ENCODE measurements at regions not wholly inside any gene's neighbourhood (a gene's known extent, or its start where the extent isn't known, plus 50 kb on each side); places are given as distances from the start of the nearest gene placed in this dataset.

DNA sequence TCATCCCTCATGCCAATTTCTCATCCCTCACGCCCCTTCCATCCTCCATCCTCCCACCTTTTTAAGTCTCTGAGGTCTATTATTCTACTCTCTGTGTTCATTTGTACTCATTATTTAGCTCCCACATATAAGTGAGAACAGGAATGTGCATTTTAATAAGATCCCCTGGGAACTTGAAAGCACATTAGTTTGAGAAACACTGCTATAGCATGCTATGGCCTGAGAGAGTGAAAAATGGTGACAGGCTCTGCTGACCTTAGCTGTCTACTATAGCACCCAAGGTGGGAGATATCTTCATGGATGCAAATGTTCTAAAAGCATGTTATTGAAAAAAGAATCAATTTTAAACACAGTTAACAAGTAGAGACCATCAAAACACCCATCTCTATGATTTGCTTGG lies 712.0 kb downstream of the TFAP2A start:
- TF ChIP-seq EGR1 (IDR thresholded peaks at IDR 0.05; ENCODE audit: low read depth) (no peak), ZFX (IDR thresholded peaks at IDR 0.05) (no peak), ZNF274 (IDR thresholded peaks at IDR 0.05; ENCODE audit: low read depth, low read length) (no peak), FOSL1 (IDR thresholded peaks at IDR 0.05; ENCODE audit: low read depth) (no peak), CBX3 (IDR thresholded peaks at IDR 0.05; ENCODE audit: low read depth) (no peak)
- TF ChIP-seq, protein P1, sequence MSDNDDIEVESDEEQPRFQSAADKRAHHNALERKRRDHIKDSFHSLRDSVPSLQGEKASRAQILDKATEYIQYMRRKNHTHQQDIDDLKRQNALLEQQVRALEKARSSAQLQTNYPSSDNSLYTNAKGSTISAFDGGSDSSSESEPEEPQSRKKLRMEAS (IDR thresholded peaks at IDR 0.05): no peak
- Histone ChIP-seq H3K4me2 (ENCODE audit: low read length) (no peak overlapping the region), H3K27me3 (ENCODE audit: insufficient read depth, low read length) (no peaks in the 10 kb centered on the region), H3K79me2 (ENCODE audit: insufficient read depth, low read length) (no peaks in the 10 kb centered on the region), H3K9ac (ENCODE audit: low read length) (no peak overlapping the region), H3K4me3 (replicated peaks in 1 of 2; ENCODE audit: low read depth in 1 of 2, low read length in 2 of 2) (no peak overlapping the region), H3K4me1 (ENCODE audit: control insufficient read depth in 1 of 2, insufficient read depth in 2 of 2, low read length in 2 of 2) (no peaks in the 10 kb centered on the region), H2AFZ (ENCODE audit: low read depth, low read length, poor library complexity, severe bottlenecking) (no peak overlapping the region), H3K36me3 (ENCODE audit: control insufficient read depth in 1 of 2, insufficient read depth in 2 of 2, low read length in 2 of 2) (no peaks in the 10 kb centered on the region), H4K20me1 (ENCODE audit: insufficient read depth) (no peaks in the 10 kb centered on the region), H3K9me2 (ENCODE audit: insufficient read depth) (no peaks in the 10 kb centered on the region), H3K27ac (ENCODE audit: low read depth, low read length) (no peak overlapping the region), H3K9me3 (ENCODE audit: control insufficient read depth in 1 of 2, insufficient read depth in 1 of 2, low read depth in 1 of 2, low read length in 2 of 2) (no peaks in the 10 kb centered on the region)
- BruUV-seq (replicated peaks): no TSS peak
- ATAC-seq: no peak
- intact Hi-C loops (cut with micrococcal nuclease): no loop called here
- RAD21 ChIA-PET (ENCODE audit: low non-redundant PET in 1 of 2, low total read pairs in 2 of 2, uncharacterized antibody in 2 of 2, unreplicated experiment in 2 of 2): no interaction called here
- no peak for DNase-seq (ENCODE audit: low read depth, low spot score)
- CTCF ChIA-PET: no interaction called here
- POLR2A ChIA-PET: no interaction called here

DNA sequence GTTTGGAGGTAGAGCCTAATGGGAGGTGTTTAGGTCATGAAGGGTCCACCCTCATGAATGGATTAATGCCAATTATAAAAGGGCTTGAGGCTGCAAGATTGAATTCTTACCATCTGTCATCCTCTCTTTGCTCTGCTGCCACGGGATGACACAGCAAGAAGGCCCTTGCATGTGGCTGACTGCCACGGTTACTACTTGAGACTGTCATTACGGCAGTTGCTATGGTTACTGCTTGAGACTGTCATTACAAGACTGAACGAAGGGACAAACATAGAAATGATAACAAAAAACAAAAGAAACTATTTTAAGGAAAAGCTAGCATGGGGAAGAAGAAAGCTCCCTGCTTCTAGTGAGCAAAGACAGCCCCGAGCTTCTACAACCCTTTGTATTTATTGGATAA lies 715.0 kb downstream of the TFAP2A start:
- ATAC-seq (no peak), DNase-seq (ENCODE audit: low read depth, low spot score) (no peak)
- TF ChIP-seq, protein P2, sequence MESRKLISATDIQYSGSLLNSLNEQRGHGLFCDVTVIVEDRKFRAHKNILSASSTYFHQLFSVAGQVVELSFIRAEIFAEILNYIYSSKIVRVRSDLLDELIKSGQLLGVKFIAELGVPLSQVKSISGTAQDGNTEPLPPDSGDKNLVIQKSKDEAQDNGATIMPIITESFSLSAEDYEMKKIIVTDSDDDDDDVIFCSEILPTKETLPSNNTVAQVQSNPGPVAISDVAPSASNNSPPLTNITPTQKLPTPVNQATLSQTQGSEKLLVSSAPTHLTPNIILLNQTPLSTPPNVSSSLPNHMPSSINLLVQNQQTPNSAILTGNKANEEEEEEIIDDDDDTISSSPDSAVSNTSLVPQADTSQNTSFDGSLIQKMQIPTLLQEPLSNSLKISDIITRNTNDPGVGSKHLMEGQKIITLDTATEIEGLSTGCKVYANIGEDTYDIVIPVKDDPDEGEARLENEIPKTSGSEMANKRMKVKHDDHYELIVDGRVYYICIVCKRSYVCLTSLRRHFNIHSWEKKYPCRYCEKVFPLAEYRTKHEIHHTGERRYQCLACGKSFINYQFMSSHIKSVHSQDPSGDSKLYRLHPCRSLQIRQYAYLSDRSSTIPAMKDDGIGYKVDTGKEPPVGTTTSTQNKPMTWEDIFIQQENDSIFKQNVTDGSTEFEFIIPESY (IDR thresholded peaks at IDR 0.05; ENCODE audit: extremely low read depth, insufficient replicate concordance, low read length): no peak
- TF ChIP-seq TCF7L2 (IDR thresholded peaks at IDR 0.05; ENCODE audit: borderline replicate concordance, extremely low read depth, insufficient read depth, insufficient read length) (no peak), RAD21 (IDR thresholded peaks at IDR 0.05; ENCODE audit: low read depth) (no peak), POLR2AphosphoS5 (IDR thresholded peaks at IDR 0.05; ENCODE audit: low read depth, low read length) (no peak), EZH2phosphoT487 (IDR thresholded peaks at IDR 0.05; ENCODE audit: borderline replicate concordance) (no peak), SRF (IDR thresholded peaks at IDR 0.05; ENCODE audit: low read depth) (no peak), SP1 (IDR thresholded peaks at IDR 0.05; ENCODE audit: low read depth) (no peak), CBX3 (IDR thresholded peaks at IDR 0.05; ENCODE audit: low read depth) (no peak), SIN3A (IDR thresholded peaks at IDR 0.05; ENCODE audit: low read depth) (no peak), YY1 (IDR thresholded peaks at IDR 0.05; ENCODE audit: extremely low read depth, insufficient replicate concordance, low read depth, low read length) (no peak)
- CTCF ChIA-PET: no interaction called here
- no TSS peak for BruUV-seq (replicated peaks)
- Histone ChIP-seq H3K27me3 (ENCODE audit: insufficient read depth, low read length) (no peaks in the 10 kb centered on the region), H3K9me2 (ENCODE audit: insufficient read depth) (no peaks in the 10 kb centered on the region), H3K9ac (ENCODE audit: low read length) (no peak overlapping the region), H3K4me2 (ENCODE audit: low read length) (no peak overlapping the region), H3K79me2 (ENCODE audit: insufficient read depth, low read length) (no peaks in the 10 kb centered on the region), H3K27ac (ENCODE audit: low read depth, low read length) (no peak overlapping the region), H4K20me1 (ENCODE audit: insufficient read depth) (no peaks in the 10 kb centered on the region), H3K36me3 (ENCODE audit: control insufficient read depth in 1 of 2, insufficient read depth in 2 of 2, low read length in 2 of 2) (no peaks in the 10 kb centered on the region), H2AFZ (ENCODE audit: low read depth, low read length, poor library complexity, severe bottlenecking) (no peak overlapping the region), H3K9me3 (ENCODE audit: control insufficient read depth in 1 of 2, insufficient read depth in 1 of 2, low read depth in 1 of 2, low read length in 2 of 2) (no peaks in the 10 kb centered on the region), H3K4me1 (ENCODE audit: control insufficient read depth in 1 of 2, insufficient read depth in 2 of 2, low read length in 2 of 2) (no peaks in the 10 kb centered on the region), H3K4me3 (replicated peaks in 1 of 2; ENCODE audit: low read depth in 1 of 2, low read length in 2 of 2) (no peak overlapping the region)
- RAD21 ChIA-PET (ENCODE audit: low non-redundant PET in 1 of 2, low total read pairs in 2 of 2, uncharacterized antibody in 2 of 2, unreplicated experiment in 2 of 2): no interaction called here
- intact Hi-C loops (cut with micrococcal nuclease): no loop called here
- POLR2A ChIA-PET: no interaction called here
